T-cell (primary cell): ENCODE measurements at regions not wholly inside any gene's neighbourhood (a gene's known extent, or its start where the extent isn't known, plus 50 kb on each side); places are given as distances from the start of the nearest gene placed in this dataset.
"Not testable (repeated sequence)": the region's sequence is repeated elsewhere in the genome, so short reads cannot be mapped to it uniquely, and the experiment has no call there.

Experiments used
- ATAC-seq, 4 experiments: fragments of 200-7000 bp in 3 of 4; fragments of 150-1000 bp in 1 of 4; cut with Tn5 transposase; replicated peaks in 1 of 4; 1 replicate in 3 of 4; 2 replicates in 1 of 4; pipeline ENCODE4 v1.10.0; 2021; ENCODE audit warnings: moderate library complexity in 3 of 4, mild to moderate bottlenecking in 2 of 4, moderate number of reproducible peaks in 1 of 4
- CTCF ChIA-PET, 2 donors: fragments of 300-600 bp; sonication (Branson Sonifier 250); formaldehyde crosslinking; loops; one replicate each; lab custom pipeline; 2022; ENCODE audit warnings: antibody characterized with exemption in 2 of 2; lab: Charles Lee
- POLR2A ChIA-PET, 2 donors: fragments of 300-600 bp; sonication (Branson Sonifier 250); formaldehyde crosslinking; loops; one replicate each; lab custom pipeline; 2022; ENCODE audit warnings: antibody characterized with exemption in 2 of 2; lab: Charles Lee
- DNase-seq, 35 experiments: peaks; one replicate each; pipeline versions ENCODE4 v3.0.0 to v3.0.0-alpha.2; 2013 to 2023
- H3K27ac ChIP-seq: one replicate; pipeline ENCODE4 v1.5.1; 2013; ENCODE audit warnings: low read length
- H3K27me3 ChIP-seq, 2 experiments: replicated peaks in 1 of 2; 1 replicate in 1 of 2; 2 replicates in 1 of 2; pipeline versions ENCODE4 v1.6.1 to v1.7.0; 2013; ENCODE audit warnings: low read length in 1 of 2, mixed read lengths in 1 of 2; ENCODE audit not compliant: control insufficient read depth in 2 of 2, insufficient read depth in 2 of 2; ENCODE audit errors: extremely low read depth in 1 of 2
- H3K36me3 ChIP-seq, 2 donors: 1 replicate in 1 of 2; 2 replicates in 1 of 2; pipeline versions ENCODE4 v1.6.1 to v1.7.0; 2013; ENCODE audit warnings: low read length in 1 of 2; ENCODE audit not compliant: control insufficient read depth in 2 of 2, insufficient read depth in 1 of 2; ENCODE audit errors: extremely low read depth in 1 of 2
- H3K4me1 ChIP-seq, 2 experiments: 1 replicate in 1 of 2; 2 replicates in 1 of 2; pipeline versions ENCODE4 v1.6.1 to v1.7.0; 2013; ENCODE audit warnings: low read length in 2 of 2, mixed read lengths in 1 of 2; ENCODE audit not compliant: insufficient read depth in 2 of 2, control insufficient read depth in 1 of 2; ENCODE audit errors: extremely low read depth in 1 of 2
- H3K4me3 ChIP-seq, 2 donors: 1 replicate in 1 of 2; 2 replicates in 1 of 2; pipeline versions ENCODE4 v1.5.1 to v1.7.0; 2013; ENCODE audit warnings: mild to moderate bottlenecking in 2 of 2, low read length in 1 of 2, moderate library complexity in 1 of 2; ENCODE audit not compliant: control insufficient read depth in 1 of 2; ENCODE audit errors: extremely low read depth in 1 of 2
- H3K9me3 ChIP-seq: 2 replicates; pipeline ENCODE4 v1.7.0; 2013
- H3K27ac Mint-ChIP-seq, 2 donors: one replicate each; pipeline ENCODE4 v1.8.0; 2020 to 2021; ENCODE audit warnings: mild to moderate bottlenecking in 2 of 2, mixed read lengths in 2 of 2
- H3K27me3 Mint-ChIP-seq, 2 donors: one replicate each; pipeline ENCODE4 v1.8.0; 2021 to 2022; ENCODE audit warnings: mixed read lengths in 2 of 2
- H3K36me3 Mint-ChIP-seq: one replicate; pipeline ENCODE4 v1.8.0; 2021; ENCODE audit warnings: mixed read lengths
- H3K4me1 Mint-ChIP-seq, 3 donors: one replicate each; pipeline ENCODE4 v1.8.0; 2020 to 2022; ENCODE audit warnings: mixed read lengths in 3 of 3, mild to moderate bottlenecking in 1 of 3
- H3K4me3 Mint-ChIP-seq, 3 donors: one replicate each; pipeline ENCODE4 v1.8.0; 2020 to 2022; ENCODE audit warnings: mild to moderate bottlenecking in 3 of 3, mixed read lengths in 3 of 3, moderate library complexity in 3 of 3
- H3K9me3 Mint-ChIP-seq, 3 donors: one replicate each; pipeline ENCODE4 v1.8.0; 2020 to 2022; ENCODE audit warnings: mixed read lengths in 3 of 3
- WGBS: methylation state at CpG from one replicate; pipeline ENCODE4 v1.1.5; 2013; ENCODE audit warnings: missing lambda C conversion rate; ENCODE audit not compliant: insufficient coverage; 5-methylcytosine and 5-hydroxymethylcytosine counted together

DNA sequence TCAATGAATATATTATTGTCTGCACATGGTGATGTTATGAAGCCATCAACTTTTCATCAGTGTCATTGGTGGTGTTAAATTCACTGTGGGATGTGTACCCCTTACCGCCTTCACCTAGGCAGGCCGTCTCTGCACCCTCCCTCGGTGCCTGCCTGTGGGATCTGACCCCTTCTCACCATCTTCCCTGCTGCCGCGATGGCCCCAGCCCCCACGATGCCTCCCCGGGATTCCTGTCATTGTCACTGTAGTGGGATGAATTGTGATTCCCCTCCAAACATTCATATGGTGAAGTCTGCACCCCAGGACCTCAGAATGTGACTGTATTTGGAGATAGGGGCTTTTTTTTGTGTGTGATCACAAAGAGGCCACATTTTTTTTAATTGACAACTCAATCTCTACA lies 198.3 kb upstream of the HS6ST1 start:
- Mint-ChIP-seq H3K27ac (no peak overlapping the region), H3K9me3 (no peaks in the 10 kb centered on the region), H3K27me3 (peaks cover 7 to 10% of the 10 kb centered on the region in 2 donors), H3K4me1 (peaks cover 0 to 2% (median 0%) of the 10 kb centered on the region in 3 donors), H3K36me3 (no peaks in the 10 kb centered on the region), H3K4me3 (no peak overlapping the region)
- ATAC-seq (no peak), DNase-seq (no peak)
- H3K9me3 ChIP-seq, result no peaks in the 10 kb centered on the region
- H3K4me3 ChIP-seq, result no peak overlapping the region
- H3K4me1 ChIP-seq, result no peaks in the 10 kb centered on the region
- no CpG with 5 or more reads among the region's 7 CpGs for WGBS
- H3K27ac ChIP-seq, result no peak overlapping the region
- POLR2A ChIA-PET, result no interaction called here
- CTCF ChIA-PET, result no interaction called here
- H3K36me3 ChIP-seq, result no peaks in the 10 kb centered on the region
- H3K27me3 ChIP-seq, result peaks cover 0 to 24% of the 10 kb centered on the region in 2 experiments

- H3K9me3 Mint-ChIP-seq, ATAC-seq, H3K36me3 Mint-ChIP-seq, H3K4me3 Mint-ChIP-seq, H3K27ac ChIP-seq, H3K4me1 ChIP-seq, H3K9me3 ChIP-seq, H3K27me3 Mint-ChIP-seq, H3K36me3 ChIP-seq, H3K27ac Mint-ChIP-seq, DNase-seq, H3K4me1 Mint-ChIP-seq, H3K4me3 ChIP-seq, CTCF ChIA-PET, POLR2A ChIA-PET: not testable (repeated sequence)
- H3K27me3 ChIP-seq, result peaks cover 0 to 18% of the 10 kb centered on the region in 2 experiments
- 92% methylated on average over 13 of the region's 16 CpGs for WGBS
Observed at GRCh38 chr2:128519028-128519427, 200.4 kb upstream of the HS6ST1 start.

DNA sequence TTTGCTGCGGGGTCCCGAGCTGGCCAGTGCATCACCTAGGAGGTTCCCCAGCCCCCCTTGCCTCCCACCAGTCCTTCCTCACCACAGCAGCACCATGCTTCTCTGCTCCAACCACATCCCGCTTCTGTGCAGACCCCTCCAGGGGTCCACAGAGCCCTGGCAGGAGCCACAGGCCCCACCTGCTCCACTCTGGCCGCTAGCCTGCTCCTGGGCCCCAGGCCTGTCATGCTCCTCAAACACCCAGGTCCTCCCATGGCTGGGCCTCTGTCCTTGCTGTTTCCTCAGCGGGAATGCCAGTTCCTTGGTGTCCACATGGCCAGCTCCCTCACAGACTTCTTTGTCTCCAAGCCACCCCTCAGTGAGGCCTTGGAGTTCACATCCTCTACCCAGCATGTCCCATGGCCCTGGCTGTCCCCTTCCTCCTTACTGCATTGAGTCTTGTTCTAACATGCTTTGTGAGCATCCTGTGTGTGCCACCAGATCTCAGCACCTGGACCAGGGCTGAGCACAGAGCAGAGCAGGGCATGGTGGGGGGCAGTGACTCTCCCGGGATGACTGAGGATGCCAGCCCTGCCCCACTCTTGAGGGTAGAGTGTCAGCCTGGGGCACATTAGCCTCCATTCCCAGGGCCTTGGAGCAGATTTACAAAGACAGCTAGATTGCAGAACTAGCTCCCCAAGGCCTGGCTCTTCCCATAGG lies 201.0 kb upstream of the HS6ST1 start:
- no peak overlapping the region for H3K4me3 ChIP-seq
- ChIA-PET CTCF (no interaction called here), POLR2A (no interaction called here)
- Mint-ChIP-seq H3K27ac (no peak overlapping the region), H3K27me3 (peaks cover 7% of the 10 kb centered on the region in 2 donors), H3K36me3 (no peaks in the 10 kb centered on the region), H3K4me1 (no peaks in the 10 kb centered on the region), H3K9me3 (no peaks in the 10 kb centered on the region), H3K4me3 (no peak overlapping the region)
- no peaks in the 10 kb centered on the region for H3K4me1 ChIP-seq
- H3K27me3 ChIP-seq, result peaks cover 0 to 16% of the 10 kb centered on the region in 2 experiments
- no peaks in the 10 kb centered on the region for H3K36me3 ChIP-seq
- no peak overlapping the region for H3K27ac ChIP-seq
- ATAC-seq (no peak), DNase-seq (no peak)
- no peaks in the 10 kb centered on the region for H3K9me3 ChIP-seq
- WGBS, result 92% methylated on average over 6 of the region's 6 CpGs

- Histone ChIP-seq H3K4me1 (no peaks in the 10 kb centered on the region), H3K36me3 (no peaks in the 10 kb centered on the region), H3K27ac (no peak overlapping the region), H3K9me3 (no peaks in the 10 kb centered on the region), H3K27me3 (peaks cover 0 to 14% of the 10 kb centered on the region in 2 experiments), H3K4me3 (no peak overlapping the region)
- no peaks in the 10 kb centered on the region for H3K4me1 Mint-ChIP-seq
- ChIA-PET POLR2A (no interaction called here), CTCF (no interaction called here)
- ATAC-seq, result no peak
- peaks cover 7% of the 10 kb centered on the region in 2 donors for H3K27me3 Mint-ChIP-seq
- 63% methylated on average over 4 of the region's 4 CpGs for WGBS
- H3K27ac Mint-ChIP-seq, result no peak overlapping the region
- H3K36me3 Mint-ChIP-seq, result no peaks in the 10 kb centered on the region
- H3K4me3 Mint-ChIP-seq, result no peak overlapping the region
- no peak for DNase-seq
- no peaks in the 10 kb centered on the region for H3K9me3 Mint-ChIP-seq
Observed at GRCh38 chr2:128520340-128520739, 201.7 kb upstream of the HS6ST1 start.

GRCh38 chr2:128520791-128521190 lies 202.1 kb upstream of the HS6ST1 start:
- H3K27me3 ChIP-seq, result peaks cover 0 to 18% of the 10 kb centered on the region in 2 experiments
- Mint-ChIP-seq H3K9me3 (no peaks in the 10 kb centered on the region), H3K36me3 (no peaks in the 10 kb centered on the region), H3K27ac (no peak overlapping the region), H3K4me1 (no peaks in the 10 kb centered on the region), H3K27me3 (peaks cover 7% of the 10 kb centered on the region in 2 donors), H3K4me3 (no peak overlapping the region)
- no peak overlapping the region for H3K27ac ChIP-seq
- ChIA-PET CTCF (no interaction called here), POLR2A (no interaction called here)
- no peaks in the 10 kb centered on the region for H3K4me1 ChIP-seq
- no peak overlapping the region for H3K4me3 ChIP-seq
- H3K9me3 ChIP-seq, result no peaks in the 10 kb centered on the region
- no peak for ATAC-seq
- peak in 1 of 35 experiments; percentile 16 for DNase-seq
- WGBS, result 6% methylated on average over 9 of the region's 9 CpGs
- H3K36me3 ChIP-seq, result no peaks in the 10 kb centered on the region

DNA sequence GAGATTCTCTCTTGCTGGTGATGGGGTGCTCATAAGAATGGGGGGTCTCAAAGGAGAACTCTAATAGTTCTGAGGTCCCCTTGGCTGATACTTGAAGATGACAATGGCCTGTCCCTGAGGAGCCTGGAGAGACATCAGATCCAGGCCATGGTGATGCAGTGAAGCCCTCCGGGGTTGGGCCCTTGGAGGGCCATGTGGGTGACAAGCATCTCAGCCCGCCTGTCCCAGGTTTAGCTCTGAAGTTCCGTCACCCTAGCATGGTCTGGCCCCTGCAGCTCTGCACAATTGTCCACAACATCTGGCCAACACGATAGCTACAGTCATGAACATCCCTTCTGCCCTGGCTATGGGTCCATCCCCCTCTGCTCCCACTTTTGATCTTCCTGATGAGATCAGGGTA lies 202.8 kb upstream of the HS6ST1 start:
- no peaks in the 10 kb centered on the region for H3K36me3 ChIP-seq
- H3K4me1 Mint-ChIP-seq, result no peaks in the 10 kb centered on the region
- no peaks in the 10 kb centered on the region for H3K9me3 ChIP-seq
- no peak overlapping the region for H3K4me3 ChIP-seq
- H3K27ac ChIP-seq, result no peak overlapping the region
- CTCF ChIA-PET, result no interaction called here
- POLR2A ChIA-PET, result no interaction called here
- peaks cover 0 to 20% of the 10 kb centered on the region in 2 experiments for H3K27me3 ChIP-seq
- WGBS, result 78% methylated on average over 4 of the region's 4 CpGs
- H3K27ac Mint-ChIP-seq, result no peak overlapping the region
- H3K4me1 ChIP-seq, result no peaks in the 10 kb centered on the region
- DNase-seq, result no peak
- no peak overlapping the region for H3K4me3 Mint-ChIP-seq
- H3K36me3 Mint-ChIP-seq, result no peaks in the 10 kb centered on the region
- no peaks in the 10 kb centered on the region for H3K9me3 Mint-ChIP-seq
- peaks cover 7% of the 10 kb centered on the region in 2 donors for H3K27me3 Mint-ChIP-seq
- ATAC-seq, result no peak
